Sciatic nerve (tissue), 2 donors: ENCODE measurements at regions not wholly inside any gene's neighbourhood (a gene's known extent, or its start where the extent isn't known, plus 50 kb on each side); places are given as distances from the start of the nearest gene placed in this dataset.

Experiments used
- ATAC-seq: fragments of 200-7000 bp; cut with Tn5 transposase; one replicate; pipeline ENCODE4 v1.9.1; 2020; ENCODE audit warnings: mild to moderate bottlenecking, moderate library complexity
- DNase-seq: peaks from one replicate; pipeline ENCODE4 v3.0.0-alpha.2; 2020; ENCODE audit warnings: low spot score
- intact Hi-C: fragments of 100-400 bp; cut with DNase I; formaldehyde crosslinking; loops from one replicate; pipeline ENCODE4 v1.14.2; 2022
- donor health status: DM: no; HTN: no; CAD: no.
- donor health status: DM: no; HTN: no; CAD: no.

DNA sequence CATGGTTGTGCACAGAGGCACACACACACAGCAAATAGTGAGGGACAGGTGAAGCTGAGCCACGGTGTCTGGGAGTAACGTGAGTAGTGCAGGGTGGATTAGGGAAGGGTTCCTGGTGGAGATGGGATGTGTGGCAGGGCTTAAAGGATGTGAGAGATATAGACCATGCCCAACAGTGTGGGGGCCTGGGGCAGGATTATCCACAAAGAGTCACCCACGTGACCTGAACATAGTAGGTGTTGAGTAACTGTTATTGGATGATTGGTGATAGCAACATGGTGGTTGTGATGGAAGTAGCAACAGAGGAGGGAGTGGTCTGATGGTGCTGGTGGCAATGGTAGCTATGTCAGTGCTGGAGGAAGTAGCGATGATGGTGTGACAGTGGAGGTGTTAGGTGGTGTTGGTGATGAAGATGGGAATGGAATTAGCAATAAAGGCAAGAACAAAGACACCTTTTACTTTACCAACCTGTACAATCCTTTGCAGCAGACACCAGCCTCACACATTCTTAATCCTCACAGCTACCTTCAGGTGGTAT lies 135.1 kb downstream of the MRPL14 start:
- intact Hi-C loops = no loop called here
- no peak for DNase-seq
- ATAC-seq = no peak

DNA sequence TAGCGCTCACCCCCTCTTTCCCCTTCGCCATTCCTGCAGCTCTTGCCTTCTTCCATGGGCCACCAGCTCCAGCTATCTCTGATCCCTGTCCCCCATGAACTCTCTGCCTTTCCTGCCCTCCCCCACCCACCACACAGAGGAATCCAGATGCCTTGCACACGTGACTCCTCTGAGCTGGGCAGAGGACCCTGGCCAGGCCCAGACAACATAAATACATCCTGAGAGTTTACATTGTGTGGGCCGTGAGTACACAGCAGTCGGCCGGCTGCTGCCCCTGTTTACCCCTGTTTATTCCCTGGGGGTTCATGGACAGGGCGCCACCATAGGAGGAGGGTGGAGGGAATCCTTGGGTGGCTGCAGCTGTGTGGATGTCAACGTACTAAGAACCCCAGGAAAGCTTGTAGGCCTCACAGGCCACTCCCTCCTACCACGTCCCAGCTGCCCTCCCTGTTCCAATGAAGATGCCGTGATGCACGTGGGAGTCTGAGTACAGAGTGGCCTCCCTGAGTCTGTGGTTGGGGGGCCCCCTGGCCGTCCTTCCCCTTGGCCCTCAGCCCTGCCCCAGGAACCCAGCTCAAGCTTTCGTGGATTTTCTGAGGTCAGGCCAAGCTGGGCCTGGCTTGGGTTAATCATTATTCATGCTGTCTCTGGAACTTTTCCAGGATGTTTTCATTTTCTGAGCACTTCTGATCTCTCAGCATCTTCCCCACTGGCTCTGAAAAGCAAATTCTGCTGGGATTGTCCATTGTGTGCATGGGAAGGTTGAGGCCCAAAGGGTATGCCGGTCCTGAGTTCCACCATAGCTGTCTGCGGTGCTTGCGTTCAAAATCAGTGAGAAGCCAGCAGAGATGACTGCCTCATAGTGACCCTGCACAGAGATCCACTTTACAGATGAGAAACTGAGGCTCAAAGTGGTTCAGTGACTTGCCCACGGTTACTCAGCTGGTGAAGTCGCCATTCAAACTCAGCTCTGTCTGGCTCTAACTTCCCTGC lies 136.3 kb downstream of the MRPL14 start:
- DNase-seq (no peak), ATAC-seq (peak; percentile 68)
- intact Hi-C loops = no loop called here

GRCh38 chr6:43990275-43990626 lies 137.0 kb downstream of the MRPL14 start:
- DNase-seq = no peak
- intact Hi-C loops = no loop called here
- ATAC-seq = no peak

- DNase-seq = no peak
- intact Hi-C loops = no loop called here
- ATAC-seq = no peak
Observed at GRCh38 chr6:43989581-43990146, 137.6 kb downstream of the MRPL14 start.

- intact Hi-C loops = no loop called here
- no peak for DNase-seq
- ATAC-seq = no peak
Observed at GRCh38 chr6:43988801-43989200, 138.5 kb downstream of the MRPL14 start.

DNA sequence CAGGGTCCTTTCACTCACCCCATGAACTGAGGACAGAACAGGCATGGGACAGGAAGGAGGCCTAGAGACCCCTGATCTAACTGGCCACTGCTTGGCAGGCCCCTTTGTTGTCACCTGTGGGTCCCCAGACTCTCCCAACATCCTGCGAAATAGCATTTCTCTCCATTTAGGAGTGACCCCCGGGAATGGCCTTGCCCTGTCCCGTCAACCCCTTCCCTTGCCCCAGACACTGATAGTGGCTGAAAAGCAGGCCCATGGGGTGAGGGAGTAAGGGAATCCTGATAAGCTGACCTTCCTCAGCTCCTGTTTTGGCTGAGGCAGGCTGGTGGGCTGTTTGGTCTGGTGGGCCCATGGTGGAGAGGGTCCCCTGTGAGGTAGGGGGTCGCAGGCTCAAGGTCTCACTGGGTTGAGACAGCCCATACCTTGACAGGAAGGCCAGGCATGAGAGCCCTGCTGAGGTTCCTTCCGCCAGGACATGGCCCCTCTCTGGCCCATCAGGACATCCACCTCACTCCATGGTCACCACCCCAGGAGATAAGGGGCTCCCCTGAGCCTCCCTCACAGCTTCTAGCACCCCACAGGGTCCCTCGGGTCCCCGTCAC lies 139.3 kb downstream of the MRPL14 start:
- intact Hi-C loops = no loop called here
- ATAC-seq (no peak), DNase-seq (no peak)

DNA sequence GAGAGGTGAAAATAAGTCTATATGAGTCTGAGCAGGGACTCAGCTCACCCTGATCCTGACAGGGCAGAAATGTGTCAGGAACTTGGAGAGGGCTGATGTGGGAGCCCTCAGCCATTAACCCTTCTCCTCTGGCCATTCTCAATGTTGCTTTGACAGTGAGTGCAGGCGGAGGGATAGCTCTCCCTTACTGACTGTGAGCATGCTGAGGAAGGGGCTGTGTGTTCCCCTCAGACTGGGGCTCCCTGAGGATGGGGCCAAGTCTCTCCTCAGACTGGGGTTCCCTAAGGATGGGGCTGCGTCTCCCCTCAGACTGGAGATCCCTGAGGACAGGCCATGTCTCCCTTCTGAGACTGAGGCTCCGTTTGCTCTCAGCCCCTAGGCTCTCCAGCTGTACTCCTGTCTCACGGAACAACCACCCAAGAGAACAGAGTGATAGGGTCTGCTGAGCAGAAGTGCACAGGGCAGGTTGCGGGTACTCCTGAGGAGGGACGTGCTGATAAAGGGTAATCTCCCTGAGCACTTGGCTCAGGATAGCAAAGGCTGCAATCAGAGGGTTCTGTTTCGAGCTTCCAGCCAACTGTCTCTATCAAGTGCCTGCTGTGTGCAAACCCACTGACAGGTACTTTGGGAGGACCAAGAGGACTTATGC lies 141.0 kb downstream of the MRPL14 start:
- intact Hi-C loops = no loop called here
- no peak for DNase-seq
- no peak for ATAC-seq

DNA sequence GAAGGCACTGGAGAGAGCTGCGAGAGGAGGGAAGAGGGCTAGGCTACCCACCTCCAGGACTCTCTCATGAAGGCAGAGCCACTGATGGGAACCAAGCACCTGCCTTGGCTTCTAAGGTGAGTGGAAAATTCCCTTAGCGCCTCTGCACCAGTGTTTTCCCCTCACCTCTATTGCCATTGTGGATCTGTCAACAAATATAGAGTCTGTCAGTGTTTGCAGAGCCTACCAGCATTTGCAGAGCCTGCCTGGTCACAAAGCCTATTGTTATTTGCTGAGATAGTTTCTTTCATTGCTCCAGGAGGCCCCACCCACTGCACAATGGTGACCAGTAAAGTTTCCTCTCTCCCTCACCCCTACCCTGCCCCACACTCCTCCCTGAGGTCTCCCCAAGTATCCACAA lies 141.9 kb downstream of the MRPL14 start:
- no peak for ATAC-seq
- intact Hi-C loops = no loop called here
- DNase-seq = no peak

DNA sequence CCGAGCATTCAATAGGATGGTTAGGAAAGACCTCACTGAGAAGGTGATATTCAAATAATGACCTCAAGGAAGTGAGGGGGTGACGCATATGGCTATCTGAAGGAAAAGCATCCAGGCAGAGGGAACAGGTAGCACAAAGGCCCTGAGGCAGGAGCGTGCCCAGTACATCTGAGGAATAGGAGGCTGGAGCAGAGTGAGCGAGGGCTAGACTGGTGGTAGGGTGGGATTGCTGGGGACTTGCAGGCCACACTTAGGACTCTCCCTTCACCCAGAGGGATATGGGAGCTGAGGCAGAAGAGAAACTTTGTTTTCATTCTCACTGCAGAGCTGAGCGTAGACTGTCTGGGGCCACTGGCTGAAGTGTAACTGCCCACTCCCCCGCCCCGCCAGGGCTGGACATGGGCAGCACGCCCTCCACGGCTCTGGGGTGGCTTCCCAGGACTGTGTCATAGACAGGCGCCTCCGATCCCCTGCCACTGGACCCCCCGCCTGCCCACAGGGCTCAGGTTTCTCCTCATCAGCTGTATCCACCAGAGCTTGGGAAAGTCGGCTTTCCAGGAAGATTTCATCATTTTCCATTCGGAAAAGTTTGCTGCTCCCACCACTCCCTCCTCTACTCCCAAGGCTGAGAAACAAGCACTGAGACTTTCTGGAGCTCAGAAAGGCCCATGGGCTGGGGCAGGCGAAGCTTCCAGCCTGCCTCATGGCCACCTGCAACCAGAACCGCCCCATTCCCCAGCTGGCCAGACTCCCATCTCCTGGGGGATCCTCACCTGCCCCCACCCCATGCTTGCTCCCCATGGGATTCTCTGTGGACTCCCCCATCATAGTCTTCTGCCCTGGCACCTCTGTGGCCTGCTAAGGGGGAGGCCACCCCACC lies 142.6 kb downstream of the MRPL14 start:
- DNase-seq (no peak), ATAC-seq (peak; percentile 83)
- intact Hi-C loops = no loop called here

DNA sequence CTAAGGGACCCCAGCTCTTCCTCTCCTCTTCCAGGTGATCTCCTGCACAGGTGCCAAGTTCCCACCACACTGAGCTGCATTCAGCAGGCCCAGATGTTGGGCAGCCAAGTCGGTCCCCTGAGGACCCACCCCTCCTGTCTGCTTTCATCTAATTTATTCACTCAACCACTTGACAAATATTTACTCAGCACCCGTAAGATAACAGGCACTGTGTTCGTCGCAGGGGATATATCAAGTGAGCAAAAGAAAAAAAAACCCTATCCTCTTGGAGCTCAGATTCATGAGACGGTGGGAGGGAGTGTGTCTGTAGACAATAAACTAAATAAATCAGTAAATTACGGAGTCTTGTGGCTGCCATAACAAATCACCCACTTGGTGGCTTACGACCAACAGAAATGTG lies 143.6 kb downstream of the MRPL14 start:
- intact Hi-C loops = no loop called here
- no peak for ATAC-seq
- DNase-seq = peak; percentile 19

GRCh38 chr6:43983191-43983590 lies 144.1 kb downstream of the MRPL14 start:
- intact Hi-C loops = no loop called here

GRCh38 chr6:43982084-43982625 lies 145.1 kb downstream of the MRPL14 start:
- DNase-seq (peak; percentile 25), ATAC-seq (no peak)
- intact Hi-C loops = no loop called here

More at GRCh38 chr6:43983191-43983590, 144.1 kb downstream of the MRPL14 start:
- no peak for ATAC-seq
- DNase-seq = peak; percentile 26

GRCh38 chr6:43981363-43981990 lies 145.8 kb downstream of the MRPL14 start:
- DNase-seq (peak; percentile 39), ATAC-seq (no peak)
- intact Hi-C loops = no loop called here

DNA sequence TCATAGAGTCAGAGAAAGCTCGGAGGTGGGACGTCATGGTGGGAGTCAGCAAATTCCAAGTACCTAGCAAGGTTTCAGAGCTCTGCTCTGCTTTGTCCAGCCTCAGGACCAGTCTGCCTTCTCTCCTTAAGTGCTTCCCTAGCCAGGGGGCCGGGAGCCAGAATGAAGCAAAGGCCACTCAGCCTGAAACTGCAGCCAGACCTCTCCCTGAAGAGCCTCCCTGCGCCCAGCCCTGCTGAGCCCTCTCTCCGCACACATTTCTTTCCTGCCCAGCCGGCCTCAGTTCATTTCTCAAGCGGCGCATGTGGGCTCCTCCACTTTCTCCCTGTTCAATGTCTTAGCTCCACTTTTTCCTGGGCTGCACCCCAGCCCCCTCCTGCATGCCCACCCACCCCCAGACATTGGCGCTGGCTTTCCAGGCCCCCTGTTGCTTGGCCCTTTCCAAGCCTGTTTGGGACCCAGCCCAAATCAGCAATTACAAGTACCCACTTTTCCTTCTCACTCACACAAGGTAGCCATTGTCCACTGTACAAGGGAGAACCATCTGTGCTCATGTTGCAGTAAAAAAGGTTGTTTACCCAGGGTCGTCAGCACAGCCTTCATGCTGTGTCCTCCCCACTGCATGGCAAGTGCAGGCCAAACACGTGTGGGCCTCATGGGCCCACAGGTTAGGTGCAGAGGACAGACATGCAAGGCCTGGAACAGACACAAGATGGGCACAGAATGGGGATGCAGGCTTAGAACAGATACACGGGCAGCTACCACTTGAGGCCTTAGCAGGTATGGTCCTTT lies 147.1 kb downstream of the MRPL14 start:
- intact Hi-C loops = no loop called here
- ATAC-seq (peak; percentile 70), DNase-seq (peak; percentile 64)

DNA sequence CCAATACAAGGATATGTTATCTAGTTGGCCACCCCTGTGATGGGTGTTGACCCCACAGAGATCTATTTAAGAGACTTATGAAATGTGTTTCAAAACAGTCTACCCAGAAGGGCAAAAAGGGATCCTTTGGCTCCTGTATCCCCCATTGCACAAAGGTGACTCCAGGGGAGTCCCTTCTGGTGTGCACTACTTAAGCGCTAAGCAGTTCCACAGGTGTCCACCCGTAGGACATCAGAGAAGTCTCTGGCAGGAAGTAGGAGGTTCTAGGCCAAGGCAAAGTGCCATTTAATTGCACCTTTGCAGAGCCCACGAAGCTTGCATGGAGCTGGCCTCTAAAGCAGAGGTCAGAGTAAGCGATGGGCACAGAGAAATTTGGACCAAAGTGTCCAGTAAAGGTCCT lies 147.7 kb downstream of the MRPL14 start:
- DNase-seq = no peak
- no peak for ATAC-seq
- intact Hi-C loops = no loop called here

- intact Hi-C loops = no loop called here
- ATAC-seq = no peak
- peak; percentile 49 for DNase-seq
Observed at GRCh38 chr6:43978473-43979346, 148.5 kb downstream of the MRPL14 start.
